GM10266 (cell line): ENCODE measurements at regions not wholly inside any gene's neighbourhood (a gene's known extent, or its start where the extent isn't known, plus 50 kb on each side); places are given as distances from the start of the nearest gene placed in this dataset.

Experiments used
- DNase-seq: peaks from one replicate; pipeline ENCODE4 v3.0.0; 2012; ENCODE audit errors: extremely low spot score
- CTCF ChIP-seq: IDR thresholded peaks from 2 replicates; pipeline ENCODE4 v1.5.1; 2012; ENCODE audit warnings: mild to moderate bottlenecking, low read depth; ENCODE audit not compliant: control insufficient read depth, insufficient read depth; ENCODE audit errors: missing control alignments

GRCh38 chr5:5598547-5599113, 176.2 kb downstream of the ICE1 start:
- DNase-seq = no peak

DNA sequence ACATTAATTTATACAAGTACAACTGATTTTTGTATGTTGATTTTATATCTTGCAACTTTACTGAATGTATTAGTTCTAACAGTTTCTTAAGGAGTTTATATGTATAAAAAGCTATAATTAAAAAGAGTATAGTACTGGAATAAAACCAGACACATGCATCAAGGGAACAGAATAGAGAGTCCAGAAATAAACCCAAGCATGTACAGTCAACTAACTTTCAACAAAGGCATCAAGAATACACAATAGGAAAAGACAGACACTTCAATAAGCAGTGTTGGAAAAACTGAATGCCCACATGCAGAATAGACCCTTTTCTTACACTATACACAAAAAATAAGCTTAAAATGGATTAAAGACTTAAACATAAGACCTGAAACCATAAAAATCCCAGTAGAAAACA, 170.9 kb downstream of the ICE1 start:
- DNase-seq = no peak
- no peak for TF ChIP-seq CTCF

More at GRCh38 chr5:5598547-5599113, 176.2 kb downstream of the ICE1 start:
- TF ChIP-seq CTCF = no peak

DNA sequence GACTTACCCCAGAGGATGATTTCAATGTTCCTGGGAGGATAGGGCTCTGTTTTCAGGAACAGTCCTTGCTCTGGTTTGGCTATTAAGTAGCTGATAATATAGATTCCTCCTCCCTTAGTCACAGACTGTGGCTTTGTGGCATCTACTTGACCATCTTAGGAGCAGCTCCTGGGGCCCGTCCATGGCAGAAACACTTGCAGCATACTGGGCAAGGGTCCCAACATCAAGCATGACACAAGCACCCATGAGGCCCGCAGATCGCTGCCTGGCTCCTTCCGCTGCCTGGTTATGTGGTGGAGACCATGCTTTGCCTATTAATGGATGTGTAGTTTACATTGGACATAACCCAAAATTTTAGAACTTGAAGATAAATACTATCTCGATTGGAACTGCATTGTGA, 170.1 kb downstream of the ICE1 start:
- TF ChIP-seq CTCF = no peak
- no peak for DNase-seq

GRCh38 chr5:5591567-5591966, 169.1 kb downstream of the ICE1 start:
- no peak for TF ChIP-seq CTCF
- no peak for DNase-seq

- DNase-seq = no peak
- TF ChIP-seq CTCF = no peak
Observed at GRCh38 chr5:5589857-5590256, 167.4 kb downstream of the ICE1 start.

DNA sequence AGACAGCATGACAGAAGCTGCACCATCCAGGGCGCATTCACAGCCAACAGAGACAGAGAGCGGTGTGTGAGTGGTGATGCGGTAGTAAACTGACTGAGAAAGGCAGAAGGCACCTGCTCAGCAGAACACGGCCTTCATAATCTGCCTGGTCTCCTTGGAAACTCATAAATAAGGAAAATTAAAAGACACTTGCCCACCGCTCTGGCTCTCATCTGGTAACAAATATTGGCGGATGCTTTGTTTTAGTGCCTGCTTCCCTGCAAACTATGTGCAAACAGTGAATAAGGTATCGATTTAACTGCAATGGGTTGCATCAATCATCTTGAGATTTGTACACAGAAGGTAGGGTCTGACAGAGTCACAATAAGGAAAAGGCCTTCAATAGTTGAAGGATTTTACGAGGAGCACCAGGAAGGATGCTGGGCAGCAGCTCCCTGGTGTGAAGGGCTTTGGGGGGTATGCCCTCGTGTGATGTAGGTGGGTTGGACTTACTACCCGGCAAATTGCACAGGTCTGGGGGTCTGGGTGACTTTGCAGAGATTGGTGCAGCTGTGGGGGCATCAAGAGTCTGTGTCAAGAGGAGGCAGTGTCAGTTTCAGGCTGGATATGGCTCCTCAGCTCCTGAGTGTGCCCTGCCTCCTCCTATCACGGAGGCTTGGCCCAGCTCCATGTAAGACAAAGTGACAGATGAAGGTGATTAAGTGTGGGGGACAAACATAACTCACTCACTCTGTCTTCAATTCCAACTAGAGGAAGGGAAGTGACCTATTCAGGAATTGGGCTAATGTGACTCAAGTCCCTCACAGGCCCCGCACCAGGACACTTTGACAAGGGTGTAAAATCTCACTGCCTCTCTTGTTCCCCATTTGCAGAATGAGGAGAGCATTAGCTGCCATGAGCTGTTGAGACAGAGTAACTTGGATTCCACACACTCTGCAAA, 166.7 kb downstream of the ICE1 start:
- no peak for DNase-seq
- no peak for TF ChIP-seq CTCF

- TF ChIP-seq CTCF = no peak
- no peak for DNase-seq
Observed at GRCh38 chr5:5588386-5588785, 165.9 kb downstream of the ICE1 start.
